A172 (cell line): ENCODE measurements at regions not wholly inside any gene's neighbourhood (a gene's known extent, or its start where the extent isn't known, plus 50 kb on each side); places are given as distances from the start of the nearest gene placed in this dataset.

Experiments
- DNase-seq: peaks from one replicate; pipeline ENCODE4 v3.0.0-alpha.2; 2015; ENCODE audit warnings: low spot score

GRCh38 chr4:144202081-144202480 is 61.6 kb upstream of the GYPA start:
- DNase-seq = no peak

GRCh38 chr4:144203155-144203554 is 62.6 kb upstream of the GYPA start:
- no peak for DNase-seq

GRCh38 chr4:144204431-144204830 is 63.9 kb upstream of the GYPA start:
- DNase-seq = no peak

- no peak for DNase-seq
These were observed 66.2 kb upstream of the GYPA start for GRCh38 chr4:144206711-144207110.

GRCh38 chr4:144208074-144208473 is 67.6 kb upstream of the GYPA start:
- no peak for DNase-seq

DNA sequence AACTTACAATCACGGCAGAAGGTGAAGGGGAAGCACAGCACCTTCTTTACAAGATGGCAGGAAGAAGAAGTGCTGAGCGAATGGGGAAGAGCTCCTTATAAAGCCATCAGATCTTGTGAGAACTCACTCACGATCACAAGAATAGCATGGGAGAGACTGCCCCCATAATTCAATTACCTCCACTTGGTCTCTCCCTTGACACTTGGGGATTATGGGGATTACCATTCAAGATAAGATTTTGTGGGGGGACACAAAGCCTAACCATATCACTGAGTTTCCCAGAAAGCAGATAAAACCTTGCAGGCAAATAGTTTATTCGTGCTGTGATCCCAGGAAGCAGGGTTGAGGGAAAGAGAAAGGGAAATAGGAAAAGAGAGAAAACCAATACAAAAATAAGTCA is 69.0 kb upstream of the GYPA start:
- DNase-seq = no peak

DNA sequence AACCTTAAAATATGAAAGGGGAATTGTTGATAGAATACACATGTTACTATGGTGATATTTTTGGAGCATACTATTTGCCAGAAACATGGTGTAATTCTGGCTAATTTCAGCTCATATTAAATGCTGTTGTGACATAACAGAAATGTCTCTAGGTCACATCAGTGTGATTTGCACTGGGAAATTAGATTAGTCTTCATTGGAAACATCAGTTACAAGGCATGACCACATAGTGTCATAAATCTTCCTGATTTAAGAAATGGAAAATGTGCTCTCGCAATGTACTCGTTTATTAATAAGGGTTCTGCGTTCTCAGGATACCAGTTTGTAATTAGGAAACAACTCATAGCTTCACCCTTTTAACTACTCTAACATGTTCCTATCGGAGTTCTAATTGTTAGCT is 72.9 kb upstream of the GYPA start:
- no peak for DNase-seq

- DNase-seq = no peak
These were observed 82.6 kb upstream of the GYPA start for GRCh38 chr4:144223149-144223548.

DNA sequence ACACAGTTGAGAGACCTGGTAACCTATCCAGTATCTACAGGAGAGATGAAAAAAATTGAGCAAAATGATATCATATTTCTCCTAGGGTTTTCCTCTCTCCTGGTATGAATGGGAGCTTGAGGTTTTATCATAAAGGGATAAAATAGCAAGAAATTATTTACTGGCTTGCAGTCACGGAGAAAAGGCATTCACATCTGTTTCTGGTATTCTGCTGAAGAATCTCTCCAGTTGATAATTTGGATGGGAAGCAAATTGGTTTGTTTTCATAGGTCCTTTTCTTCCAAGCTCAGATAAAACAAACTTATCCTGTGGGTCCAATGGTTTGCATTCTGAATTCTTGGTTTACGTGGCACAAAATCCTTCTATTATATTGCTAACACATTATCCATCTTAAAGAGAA is 83.1 kb upstream of the GYPA start:
- no peak for DNase-seq

DNA sequence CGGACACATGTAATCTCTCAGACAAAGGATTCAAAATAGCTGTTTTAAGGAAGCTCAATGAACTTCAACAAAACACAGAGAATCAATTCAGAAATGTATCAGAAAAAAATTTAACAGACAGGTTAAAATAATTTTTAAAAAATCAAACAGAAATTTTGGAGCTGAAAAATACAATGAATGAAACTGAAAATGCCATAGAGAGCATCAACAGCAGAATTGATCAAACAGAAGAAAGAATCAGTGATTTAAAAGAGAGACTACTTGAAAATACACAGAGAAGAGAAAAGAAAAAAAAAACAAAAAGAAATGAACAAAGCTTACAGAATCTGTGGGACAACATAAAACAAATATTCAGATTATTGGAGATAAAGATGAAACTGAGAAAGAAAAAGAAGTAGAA is 118.8 kb upstream of the GYPA start:
- no peak for DNase-seq

DNA sequence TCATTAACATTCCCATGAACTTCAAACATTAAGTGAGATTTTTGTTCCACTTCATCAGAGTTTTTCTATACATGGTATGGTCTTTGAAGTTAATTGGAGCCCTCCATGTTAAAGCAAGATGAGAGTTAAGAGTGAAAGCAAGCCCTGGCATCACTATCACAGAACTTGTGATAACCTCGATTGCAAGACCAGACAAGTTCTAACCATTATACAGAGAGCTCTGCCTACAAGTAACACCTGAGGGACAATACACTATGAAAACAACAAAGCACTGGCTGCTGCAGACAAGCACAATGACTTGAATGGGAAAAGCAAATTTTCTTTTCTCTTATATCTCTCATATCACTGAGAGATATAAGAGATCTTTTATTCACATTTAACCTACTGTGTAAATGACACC is 126.6 kb upstream of the GYPA start:
- no peak for DNase-seq

DNA sequence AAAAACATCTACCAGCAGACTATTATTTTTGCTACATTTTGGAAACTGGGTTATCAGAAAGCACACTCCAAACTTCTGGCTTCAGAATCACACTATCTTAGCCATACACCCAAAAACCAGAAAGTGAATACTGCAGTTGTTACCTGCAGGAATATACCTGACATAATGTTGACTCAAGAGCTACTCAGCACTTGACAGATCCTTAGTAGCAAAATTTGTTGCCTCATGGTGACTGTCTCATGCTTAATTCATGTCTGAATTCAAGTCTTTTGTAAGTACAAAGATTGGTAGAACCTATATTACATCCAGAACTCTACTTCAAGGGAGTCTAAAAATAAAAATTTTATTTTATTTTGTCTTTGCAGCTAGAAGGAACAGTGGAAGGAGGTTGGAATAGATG is 140.2 kb upstream of the GYPA start:
- DNase-seq = no peak

- DNase-seq = no peak
These were observed 143.0 kb upstream of the GYPA start for GRCh38 chr4:144283526-144283925.

- DNase-seq = no peak
These were observed 143.5 kb upstream of the GYPA start for GRCh38 chr4:144284026-144284425.

GRCh38 chr4:144288011-144288903 is 147.7 kb upstream of the GYPA start:
- no peak for DNase-seq

- DNase-seq = no peak
These were observed 149.3 kb upstream of the GYPA start for GRCh38 chr4:144289667-144290428.

DNA sequence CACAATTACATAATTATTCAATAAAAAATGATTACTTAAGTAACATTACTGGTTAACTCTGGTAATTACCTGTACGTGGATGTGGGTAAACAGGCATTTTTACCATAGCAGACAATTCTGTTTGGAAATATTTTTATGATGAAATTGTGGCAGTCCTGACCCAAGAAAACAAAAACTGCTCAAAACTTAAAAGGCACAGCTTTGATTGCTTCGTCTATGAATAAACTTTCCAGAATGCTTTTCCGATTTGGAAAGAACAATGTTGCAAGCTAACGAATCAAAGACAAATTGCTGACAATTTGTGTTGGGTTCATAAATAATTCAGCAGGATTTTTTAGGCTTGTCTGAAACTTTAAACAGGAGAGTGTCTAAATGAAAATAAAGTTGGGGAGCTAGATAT is 150.6 kb upstream of the GYPA start:
- no peak for DNase-seq

GRCh38 chr4:144294211-144294610 is 153.7 kb upstream of the GYPA start:
- no peak for DNase-seq

DNA sequence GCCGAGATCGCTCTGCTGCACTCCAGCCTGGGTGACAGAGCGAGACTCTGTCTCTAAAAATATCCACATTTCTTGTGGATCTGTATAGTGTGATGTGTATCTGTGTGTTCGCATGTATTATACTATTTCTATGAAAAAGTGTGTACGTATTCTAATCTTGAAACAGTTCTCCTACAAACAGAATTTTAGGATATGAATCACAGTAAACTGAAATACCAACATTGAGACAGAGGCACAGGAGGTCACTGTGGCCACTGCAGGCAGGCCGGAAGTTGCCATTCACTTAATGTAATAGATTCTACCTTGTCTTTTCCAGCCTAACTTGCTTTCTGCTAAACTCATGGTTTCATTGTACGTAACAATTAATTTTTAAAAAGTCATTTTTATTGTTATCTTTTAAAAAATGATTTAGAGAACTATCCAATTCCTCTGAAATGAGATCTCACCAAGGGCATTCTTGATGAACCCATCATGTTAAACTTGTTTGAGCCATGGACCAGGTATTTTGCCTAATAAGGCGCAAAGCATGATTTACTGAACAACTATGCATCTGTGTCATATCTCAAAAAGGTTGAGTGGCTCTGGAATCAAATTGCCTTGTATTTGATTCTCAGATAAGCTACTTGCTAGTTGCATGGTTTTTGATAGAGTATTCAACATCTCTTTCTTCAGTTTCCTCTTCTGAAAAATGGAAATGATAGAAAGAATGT is 154.9 kb upstream of the GYPA start:
- DNase-seq = no peak

GRCh38 chr4:144296941-144297340 is 156.4 kb upstream of the GYPA start:
- DNase-seq = no peak

- DNase-seq = no peak
These were observed 158.0 kb upstream of the GYPA start for GRCh38 chr4:144298519-144298918.

DNA sequence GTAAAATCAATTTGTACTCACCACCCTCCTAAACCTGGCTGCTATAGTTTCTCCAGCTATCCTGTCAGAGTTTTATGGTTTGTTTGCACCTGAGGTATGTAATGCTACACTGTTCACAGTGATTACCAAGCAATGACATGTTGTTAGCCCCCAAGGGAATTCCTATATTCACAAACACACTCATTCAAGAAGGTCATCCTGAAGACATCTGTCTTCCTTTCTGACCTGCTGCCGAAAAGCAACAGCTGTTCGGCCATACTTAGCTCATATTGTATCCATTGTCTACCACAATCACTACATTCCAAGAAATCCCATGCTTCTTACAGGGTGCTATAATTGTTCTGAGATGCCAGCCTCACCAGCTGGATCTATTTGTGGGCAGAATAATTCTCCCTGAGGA is 160.1 kb upstream of the GYPA start:
- DNase-seq = no peak
